GM18507 (cell line): ENCODE measurements at regions not wholly inside any gene's neighbourhood (a gene's known extent, or its start where the extent isn't known, plus 50 kb on each side); places are given as distances from the start of the nearest gene placed in this dataset.

ENCODE experiments used
- DNase-seq: peaks from one replicate; pipeline ENCODE4 v3.0.0; 2011; ENCODE audit warnings: low read depth; ENCODE audit not compliant: insufficient read length; ENCODE audit errors: extremely low spot score
- FAIRE-seq: peaks from 2 replicates; lab custom pipeline; 2011; peaks lifted over from hg19 to GRCh38; lab: Jason Lieb, UNC

DNA sequence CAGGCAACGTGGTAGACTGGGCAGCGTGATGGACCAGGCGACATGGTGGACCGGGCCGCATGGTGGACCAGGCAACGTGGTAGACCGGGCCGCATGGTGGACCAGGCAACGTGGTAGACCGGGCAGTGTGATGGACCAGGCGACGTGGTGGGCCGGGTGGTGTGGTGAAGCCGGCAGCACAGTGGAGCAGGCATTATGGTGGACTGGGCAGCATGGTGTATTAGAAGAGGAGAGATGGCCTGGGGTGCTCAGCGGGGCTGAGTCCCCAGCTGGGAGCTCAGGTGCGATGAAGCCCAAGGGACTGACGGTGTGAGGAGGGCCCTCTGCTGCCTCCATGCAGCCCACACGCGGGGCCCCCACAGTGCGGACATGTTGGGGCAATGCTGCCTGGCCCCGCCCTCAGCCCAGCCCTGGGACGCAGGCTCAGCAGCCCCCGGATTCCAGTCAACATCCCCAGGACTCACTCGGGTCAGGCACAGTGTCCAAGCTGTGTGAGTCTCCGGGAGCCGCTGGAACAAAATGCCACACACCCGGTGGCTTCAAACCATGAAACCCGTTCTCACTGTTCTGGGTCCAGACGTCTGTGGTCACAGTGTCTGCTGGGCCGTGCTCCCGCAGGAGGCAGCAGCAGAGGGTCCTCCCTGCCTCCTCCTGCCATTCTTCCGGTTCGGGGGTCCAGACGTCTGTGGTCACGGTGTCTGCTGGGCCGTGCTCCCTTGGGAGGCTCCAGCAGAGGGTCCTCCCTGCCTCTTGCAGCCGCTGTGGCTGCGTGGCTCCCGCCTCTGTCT is 1084.9 kb downstream of the BRD1 start:
- no peak for FAIRE-seq

DNA sequence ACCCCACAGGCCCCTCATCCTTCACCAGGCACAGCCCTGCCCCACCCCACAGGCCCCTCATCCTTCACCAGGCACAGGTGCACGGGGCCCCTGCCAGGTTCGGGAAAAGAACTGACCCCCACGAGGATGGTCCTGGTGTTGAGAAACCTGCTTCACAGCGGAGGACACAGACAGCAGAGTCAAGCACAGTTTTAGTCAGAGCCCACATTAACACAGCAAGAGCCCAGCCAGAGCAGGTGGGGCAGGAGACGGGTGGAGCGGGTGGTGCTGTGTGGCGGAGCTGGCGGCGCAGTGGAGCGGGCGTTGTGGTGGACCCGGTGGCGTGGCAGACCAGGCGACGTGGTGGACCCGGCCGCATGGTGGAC is 1085.5 kb downstream of the BRD1 start:
- FAIRE-seq (no peak), DNase-seq (no peak)

More for the DNA sequence above, 1084.9 kb downstream of the BRD1 start:
- DNase-seq: no peak

DNA sequence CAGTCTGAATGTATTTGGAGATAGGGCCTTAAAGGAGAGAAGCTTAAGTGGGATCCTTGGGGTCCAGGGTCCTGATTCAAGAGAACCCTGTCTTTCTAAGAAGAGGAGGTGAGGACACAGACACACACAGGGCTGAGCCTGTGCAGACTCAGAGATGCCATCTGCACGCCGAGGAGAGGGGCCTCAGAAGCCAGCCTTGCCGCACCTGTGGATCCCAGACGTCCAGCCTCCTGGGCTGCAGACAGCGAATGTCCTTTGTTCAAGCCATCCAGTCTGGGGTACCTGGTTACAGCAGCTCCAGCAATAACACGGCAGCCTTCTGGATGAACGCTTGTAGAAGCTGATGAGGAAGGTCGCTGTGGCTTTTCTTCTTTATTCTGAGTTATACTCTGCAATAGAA is 1086.1 kb downstream of the BRD1 start:
- no peak for FAIRE-seq
- DNase-seq: no peak

DNA sequence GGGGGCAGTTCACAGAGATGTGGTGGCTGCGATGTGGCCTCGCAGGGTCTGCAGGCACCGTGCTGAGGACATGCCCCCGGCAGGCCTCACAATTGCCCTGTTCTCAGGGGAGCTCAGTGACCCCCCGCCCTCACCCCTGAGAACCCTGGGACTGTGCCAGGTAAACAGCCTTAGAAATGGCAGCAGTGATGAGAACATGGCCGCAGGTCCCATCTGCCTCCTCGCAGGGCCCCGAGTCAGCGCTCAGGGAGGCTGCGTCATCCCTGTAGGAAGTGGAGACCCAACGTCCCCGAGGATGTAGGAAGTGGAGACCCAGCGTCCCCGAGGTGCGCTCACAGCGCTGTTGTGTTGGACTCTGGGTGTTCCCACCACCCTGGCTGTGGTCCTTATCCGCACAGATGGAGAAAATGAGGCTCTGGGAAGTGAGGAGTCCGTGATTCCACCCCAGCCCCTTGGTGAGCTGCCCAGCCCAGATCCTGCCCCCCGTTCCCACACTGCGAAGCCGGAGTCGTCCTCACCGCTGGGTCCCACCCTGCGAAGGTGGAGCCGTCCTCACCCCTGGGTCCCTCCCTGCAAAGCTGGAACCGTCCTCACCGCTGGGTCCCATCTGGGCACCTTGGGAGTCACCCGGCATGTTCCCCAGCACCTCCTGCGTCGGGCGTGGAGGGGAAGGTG is 1086.8 kb downstream of the BRD1 start:
- no peak for FAIRE-seq
- DNase-seq: no peak

DNA sequence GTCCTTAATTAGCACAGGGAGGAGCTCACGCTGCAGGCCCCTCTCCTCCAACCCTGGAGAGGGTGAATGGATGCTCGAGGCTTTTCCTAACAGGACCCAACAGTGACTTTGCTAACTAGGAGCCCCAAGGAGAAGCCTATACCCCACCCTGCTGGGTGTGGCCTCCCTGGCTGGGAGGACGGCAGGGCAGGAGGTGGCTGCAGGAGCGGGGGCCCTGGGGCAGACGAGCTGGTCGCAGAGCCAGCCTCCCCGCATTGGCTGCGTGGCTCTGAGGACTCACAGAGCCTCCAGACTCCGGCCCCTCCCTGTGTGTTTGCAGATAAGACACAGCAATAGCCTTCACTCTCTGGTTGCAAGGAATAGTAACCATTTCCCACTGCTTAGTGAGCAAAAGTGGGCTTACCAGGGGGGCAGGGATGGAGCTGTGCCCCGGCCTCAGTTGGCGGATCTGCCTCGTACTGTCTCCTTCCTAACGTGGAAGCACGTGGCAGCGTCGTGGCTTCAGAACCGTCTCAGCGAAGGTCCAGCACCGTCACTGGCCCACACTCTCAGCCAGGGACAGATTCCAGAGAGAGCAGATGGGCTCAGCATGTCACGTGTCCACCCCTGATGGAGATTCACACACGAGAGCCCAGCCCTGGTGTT is 1087.5 kb downstream of the BRD1 start:
- FAIRE-seq: no peak
- no peak for DNase-seq

DNA sequence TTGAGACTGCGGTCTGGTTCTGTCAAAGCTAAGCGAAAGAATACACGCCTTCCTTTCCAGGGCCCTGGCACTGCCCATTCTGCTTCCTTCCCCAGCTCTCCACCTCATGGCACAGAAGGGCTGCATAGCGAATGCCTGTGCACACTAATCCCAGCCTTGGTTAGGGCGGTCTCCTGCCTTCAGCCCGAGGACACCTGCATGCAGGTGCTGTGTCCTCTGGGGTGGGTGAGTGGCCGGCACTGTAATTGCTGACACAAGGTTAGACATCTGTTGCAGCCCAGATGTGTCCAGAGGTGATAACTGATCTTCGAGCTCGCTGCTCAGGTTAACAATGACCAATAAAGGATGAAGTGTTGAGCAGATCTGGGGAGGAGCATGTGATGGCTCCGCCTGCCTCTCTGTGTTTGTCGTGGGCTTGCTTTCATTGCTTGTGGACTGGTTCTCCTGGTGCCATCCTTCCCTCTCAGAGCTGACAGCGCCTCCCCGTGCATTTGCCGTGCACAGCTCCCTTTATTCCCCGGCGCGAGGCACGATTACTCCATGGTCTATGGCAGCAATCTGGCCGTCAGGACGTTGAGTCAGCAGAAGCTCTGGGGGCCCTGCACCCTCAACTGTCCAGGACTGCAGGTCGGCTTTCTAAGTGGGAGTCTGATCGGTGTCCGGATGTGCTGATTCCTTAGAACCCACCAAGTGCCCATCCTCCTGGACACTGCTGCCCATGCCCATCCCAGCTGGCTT is 1088.2 kb downstream of the BRD1 start:
- FAIRE-seq (no peak), DNase-seq (no peak)

DNA sequence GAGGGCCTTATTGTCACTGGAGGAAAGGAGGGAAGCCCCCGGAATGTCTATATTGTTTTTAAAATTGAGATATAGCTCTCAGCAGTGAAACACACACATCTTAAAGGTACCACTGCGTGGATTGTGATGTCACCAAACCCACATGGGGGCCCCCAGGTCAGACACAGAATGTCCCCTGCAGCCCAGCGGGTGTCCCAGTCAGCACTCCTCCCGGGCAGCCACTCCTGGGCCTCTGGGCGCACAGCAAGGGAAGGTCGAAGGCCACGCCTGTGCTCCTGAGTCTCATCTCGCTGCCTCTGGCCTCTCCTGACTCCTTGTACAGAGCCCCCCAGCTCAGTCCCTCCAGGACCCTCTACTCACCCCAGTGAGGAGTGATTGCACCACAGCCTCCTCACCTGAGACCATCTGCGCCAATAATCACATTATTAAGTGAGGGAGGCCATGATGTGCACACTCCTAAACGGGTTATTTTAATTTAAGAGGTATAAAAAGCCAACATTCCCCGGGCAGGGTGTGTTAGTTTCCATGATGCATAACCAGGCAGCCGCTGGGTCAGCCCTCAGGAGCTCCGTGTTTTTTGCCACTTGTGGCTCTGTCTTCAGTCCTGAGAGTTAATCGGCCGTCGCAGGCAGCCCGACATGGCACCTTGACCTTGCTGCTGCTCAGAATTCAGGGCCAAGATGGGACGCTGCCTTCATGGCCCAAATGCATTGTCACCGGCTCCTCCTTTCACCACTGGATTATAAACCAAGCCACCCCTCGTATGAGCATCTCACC is 1089.3 kb downstream of the BRD1 start:
- DNase-seq (no peak), FAIRE-seq (no peak)

DNA sequence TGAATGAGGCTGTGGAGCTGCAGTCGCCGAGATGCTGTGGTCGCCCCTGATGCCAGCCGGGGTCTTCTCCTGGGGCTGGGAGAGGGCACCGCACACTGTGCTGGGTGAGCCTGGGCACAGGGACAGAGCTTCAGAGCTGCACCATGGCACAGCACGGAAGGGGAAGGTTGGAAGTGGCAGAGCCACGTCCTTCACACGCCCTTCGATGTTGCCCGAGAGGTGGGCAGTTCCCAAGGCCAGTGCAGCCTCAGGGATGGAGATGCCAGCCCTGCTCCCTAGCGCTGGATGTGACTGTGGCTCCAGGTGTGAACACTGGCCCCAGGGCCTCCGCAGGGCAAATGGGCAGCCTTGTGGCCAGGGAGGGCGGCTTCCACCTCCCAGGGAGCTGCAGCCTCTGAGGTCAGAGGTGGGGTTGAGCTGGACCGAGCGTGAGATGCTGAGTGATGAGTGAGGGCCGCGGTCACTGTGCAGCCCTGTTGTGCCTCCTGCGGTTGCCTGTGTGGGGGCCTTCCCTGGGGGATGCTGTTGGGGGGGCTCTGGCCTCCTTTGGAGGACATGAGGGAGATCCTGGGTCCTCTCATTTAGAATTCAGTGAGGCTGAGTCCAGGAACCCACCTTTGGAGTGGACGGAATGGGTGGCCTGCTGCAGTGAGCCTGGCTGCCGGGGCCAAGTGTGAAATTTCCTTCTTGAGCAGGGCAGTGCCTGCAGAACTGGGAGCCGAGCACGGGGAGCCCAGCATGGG is 1090.0 kb downstream of the BRD1 start:
- FAIRE-seq (no peak), DNase-seq (no peak)

DNA sequence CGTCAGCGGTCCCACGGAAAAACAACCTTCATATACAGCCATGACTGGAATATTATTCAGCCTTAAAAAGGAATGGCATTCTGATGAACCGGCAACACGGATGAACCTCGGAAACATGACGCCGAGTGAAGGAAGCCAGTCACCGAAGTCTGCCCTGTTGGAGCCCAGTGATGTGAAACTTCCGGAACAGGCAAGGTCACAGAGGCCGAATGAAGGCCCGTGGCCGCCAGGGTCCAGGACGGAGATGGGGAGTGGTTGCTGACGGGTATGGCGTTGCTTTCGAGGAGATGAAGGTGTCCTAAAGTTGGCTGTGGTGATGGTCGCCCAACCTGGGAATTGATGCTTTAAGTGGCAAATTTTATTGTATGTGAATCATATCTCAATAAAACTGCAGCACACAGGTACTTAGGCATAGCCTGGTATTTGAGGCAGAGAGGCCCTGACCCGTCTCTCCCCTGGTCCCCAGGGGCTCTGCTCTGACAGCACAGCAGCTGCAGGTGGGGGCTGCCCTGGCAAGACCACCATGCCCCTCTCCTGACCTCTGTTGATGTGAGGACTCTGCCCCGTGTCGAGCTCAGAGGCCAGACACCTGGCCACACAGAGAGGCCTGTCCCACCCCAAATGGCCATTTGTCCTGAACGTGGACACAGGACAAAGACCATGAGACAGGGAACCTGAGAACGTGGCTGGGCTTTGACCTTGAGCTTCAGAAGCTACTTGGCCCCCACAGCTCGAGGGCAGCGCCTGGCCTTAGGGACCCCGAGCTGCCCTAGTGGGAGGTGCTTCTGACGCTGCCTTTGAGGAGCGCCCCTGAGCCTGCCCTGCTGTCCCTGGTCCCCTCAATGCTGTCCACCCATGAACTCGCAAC is 1090.8 kb downstream of the BRD1 start:
- FAIRE-seq (no peak), DNase-seq (no peak)

DNA sequence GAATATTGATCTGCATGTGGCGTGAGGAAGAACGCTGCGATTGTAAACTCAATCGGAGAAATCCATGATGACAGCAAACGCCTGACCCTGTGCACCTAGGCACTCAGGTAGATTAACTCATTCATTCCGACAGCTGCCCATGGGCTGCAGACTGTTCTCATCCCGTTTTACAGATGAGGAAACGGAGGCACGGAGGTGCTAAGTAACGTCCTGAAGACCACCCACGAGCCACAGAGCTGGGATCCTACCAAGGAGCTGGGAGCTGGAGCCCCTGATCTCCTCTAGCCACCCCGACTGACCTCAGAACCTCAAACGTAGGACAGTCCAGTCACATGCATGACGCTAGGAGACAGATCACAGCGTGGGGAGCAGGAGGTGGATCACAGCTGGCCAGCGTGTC is 1092.7 kb downstream of the BRD1 start:
- no peak for DNase-seq

DNA sequence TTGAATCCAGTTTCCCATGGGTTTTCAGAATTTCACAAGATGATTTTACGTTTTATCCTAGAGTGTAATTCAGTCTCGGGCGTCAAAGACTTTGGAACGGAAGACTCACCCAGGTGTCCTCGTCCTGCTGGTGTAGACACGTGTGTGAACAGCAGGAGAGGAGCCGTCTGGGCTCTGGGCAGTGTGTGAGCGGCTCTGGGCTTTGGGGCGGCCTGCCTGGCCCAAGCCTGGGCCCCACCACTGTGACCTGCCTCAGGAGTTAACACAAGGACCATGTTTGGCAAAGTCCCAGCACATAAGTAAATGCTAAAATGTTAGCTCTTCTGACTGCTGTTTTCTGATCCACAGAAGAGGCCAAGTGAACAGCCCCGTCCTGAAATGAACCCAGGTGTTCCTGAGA is 1093.3 kb downstream of the BRD1 start:
- DNase-seq (no peak), FAIRE-seq (no peak)

More for the DNA sequence above, 1092.7 kb downstream of the BRD1 start:
- FAIRE-seq: no peak

DNA sequence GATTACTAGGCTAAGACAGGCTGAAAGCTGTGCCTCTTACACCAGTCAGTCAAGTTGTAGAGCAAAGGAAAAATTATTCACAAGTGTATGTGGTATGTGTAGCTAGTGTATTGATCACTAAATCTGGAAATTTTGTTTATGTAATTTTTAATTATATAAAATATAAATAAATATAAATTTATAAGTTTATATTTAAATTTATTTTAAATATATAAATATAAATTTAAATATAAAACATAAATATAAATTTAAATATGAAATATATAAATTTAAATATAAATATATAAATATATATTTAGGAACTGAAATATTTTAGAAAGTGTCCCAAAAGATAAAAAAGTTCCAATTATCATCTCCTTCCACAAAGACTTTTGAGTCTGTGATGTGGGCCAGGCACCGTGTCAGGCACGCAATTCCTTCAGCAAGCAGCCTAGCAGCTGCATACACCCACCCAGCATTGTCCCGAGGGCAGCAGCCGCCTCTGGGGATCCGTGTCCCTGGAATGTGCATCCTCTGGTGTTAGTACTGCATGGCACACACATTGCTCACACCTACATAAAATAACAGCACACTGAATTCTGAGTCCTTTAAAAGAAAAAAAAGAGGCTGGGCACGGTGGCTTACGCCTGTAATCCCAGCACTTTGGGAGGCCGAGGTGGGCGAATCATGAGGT is 1098.0 kb downstream of the BRD1 start:
- FAIRE-seq: no peak

DNA sequence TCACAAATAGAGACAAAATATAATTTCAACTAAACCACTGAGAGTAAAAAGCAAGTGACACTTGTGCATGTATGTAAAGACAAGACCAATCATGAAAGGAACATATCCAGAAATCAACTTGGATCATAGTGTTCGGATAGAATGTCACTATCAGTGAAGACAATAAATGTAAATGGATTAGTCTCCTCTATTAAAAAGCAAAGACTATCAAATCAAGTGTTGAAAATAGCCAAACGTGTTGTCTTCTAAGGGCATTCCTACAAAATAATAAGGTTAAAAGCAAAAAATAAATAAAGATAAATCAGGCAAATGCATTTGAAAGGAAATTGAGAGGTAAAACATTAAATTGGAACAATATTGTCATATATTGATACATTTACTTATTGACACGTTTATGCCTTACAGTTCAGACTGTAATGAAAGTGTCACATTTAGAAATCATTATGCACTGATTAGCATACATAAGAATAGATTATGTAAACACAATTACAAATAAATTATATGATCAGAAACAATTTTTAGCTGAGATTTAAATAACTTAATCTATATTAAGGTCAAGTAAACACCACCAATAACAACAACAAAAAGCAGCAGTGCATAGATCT is 1100.1 kb downstream of the BRD1 start:
- FAIRE-seq: no peak
- DNase-seq: no peak

More for the DNA sequence above, 1098.0 kb downstream of the BRD1 start:
- no peak for DNase-seq

DNA sequence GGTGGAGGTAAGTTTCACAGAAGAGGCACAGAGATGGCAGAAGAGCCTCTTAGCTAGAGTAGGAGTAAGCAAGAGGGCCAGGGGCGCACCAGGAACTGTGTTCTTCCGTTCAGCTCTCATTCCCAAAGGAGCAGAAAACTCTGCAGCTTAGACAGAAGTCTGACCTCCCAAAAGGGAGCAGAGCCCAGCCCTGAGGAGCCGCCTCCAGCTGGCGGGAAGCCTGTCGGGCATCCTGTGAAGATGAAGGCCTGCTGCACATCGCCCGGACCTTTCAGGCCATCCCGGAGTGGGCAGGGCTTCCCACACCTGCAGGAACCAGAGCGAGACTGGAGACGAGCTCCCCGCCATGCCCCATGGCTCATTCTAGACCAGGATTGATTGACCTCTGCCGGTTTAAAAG is 1102.8 kb downstream of the BRD1 start:
- FAIRE-seq: no peak
- no peak for DNase-seq

DNA sequence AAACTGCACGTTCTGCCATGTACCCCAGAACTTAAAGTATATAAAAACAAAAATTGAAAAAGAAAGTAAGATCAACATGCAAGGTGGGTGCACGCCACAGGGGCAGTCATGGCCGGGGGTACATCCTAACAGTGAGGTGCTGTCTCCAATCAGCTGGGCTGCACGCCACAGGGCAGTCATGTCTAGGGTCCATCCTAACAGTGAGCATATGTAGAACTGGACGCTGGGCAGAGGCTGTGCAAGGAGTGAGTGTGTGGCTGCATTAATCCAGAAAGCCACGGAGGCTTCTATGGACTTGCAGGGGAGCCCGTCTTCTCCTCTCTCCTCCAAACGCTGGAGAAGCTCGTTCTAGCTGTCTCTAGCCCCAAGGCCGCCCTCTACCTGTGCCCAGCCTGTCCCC is 1105.0 kb downstream of the BRD1 start:
- DNase-seq (no peak), FAIRE-seq (no peak)

DNA sequence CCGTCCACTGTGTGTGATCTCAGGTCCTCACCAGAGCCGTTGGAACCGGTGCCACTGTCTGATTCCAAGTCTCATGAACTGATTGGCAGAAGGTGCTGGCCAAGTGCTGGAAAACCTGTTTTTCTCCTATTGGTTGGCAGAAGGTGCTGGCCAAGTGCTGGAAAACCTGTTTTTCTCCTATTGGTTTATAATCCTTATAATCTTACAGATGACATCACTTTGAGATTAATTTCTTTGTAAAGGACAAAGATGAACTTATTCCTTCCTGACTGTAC is 1106.3 kb downstream of the BRD1 start:
- no peak for FAIRE-seq
- DNase-seq: no peak

DNA sequence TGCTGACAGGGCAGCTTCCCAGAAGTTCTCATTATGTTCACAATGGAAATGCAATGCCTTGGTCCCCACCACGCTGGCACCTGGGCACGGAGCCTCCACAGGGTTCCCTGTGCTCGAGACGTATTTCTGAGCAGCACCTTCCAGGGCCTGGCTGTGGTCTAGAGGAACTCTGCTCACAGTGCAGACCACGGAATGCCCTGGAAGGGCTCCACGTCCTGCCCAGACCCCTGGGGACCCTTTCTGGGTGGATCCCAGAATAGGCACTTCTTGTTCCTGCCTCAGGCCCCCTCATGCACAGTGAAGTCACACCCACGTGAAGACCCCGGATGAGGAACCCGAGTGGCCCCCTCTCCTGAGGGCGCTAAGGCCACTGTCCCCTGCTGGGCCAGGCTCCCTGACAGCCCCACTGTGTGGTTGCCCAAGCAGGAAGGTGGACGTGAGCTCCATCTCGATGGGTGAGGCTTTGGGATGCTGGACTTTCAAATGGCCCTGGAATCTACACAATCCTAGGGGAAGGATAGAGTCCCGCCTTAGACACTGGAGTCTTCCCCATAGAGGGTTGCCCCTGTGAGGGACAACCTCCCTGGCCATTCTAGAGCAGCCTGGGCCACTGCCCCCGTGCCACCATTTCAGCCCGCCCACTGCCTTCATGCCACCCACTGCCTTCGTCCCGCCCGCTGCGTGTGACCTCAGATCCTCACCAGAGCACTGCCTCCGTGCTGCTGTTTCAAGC is 1106.8 kb downstream of the BRD1 start:
- FAIRE-seq (no peak), DNase-seq (no peak)
